GM12875 (cell line): ENCODE measurements at regions not wholly inside any gene's neighbourhood (a gene's known extent, or its start where the extent isn't known, plus 50 kb on each side); places are given as distances from the start of the nearest gene placed in this dataset.

Source experiments
- H3K4me3 ChIP-seq: one replicate; pipeline ENCODE4 v1.5.1; 2011; ENCODE audit warnings: low read depth, low read length, control low read depth
- CTCF ChIP-seq: IDR thresholded peaks from 2 replicates; pipeline ENCODE4 v1.5.1; 2011; ENCODE audit warnings: low read depth, mild to moderate bottlenecking, control low read depth, inconsistent platforms, low read length, moderate library complexity, borderline replicate concordance; ENCODE audit not compliant: insufficient read depth

DNA sequence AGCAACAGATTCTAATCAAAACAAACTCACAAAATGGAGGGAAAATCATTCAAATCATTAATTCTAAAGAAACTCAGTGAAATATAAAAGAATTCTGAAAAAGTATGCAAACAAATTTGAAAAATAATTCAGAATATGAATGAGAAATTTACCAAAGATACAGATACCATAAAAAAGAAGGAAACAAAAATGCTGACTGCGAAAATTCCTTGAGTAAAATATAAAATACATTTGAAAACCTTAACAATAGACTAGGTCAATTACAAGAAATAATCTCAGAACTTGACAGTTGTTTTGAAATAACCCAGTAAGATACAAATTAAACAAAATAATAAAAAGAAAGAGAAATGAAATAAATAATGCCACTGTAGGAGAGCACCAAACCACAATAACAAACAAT is 1289.0 kb downstream of the SLITRK1 start:
- no peak overlapping the region for H3K4me3 ChIP-seq
- TF ChIP-seq CTCF, result no peak

DNA sequence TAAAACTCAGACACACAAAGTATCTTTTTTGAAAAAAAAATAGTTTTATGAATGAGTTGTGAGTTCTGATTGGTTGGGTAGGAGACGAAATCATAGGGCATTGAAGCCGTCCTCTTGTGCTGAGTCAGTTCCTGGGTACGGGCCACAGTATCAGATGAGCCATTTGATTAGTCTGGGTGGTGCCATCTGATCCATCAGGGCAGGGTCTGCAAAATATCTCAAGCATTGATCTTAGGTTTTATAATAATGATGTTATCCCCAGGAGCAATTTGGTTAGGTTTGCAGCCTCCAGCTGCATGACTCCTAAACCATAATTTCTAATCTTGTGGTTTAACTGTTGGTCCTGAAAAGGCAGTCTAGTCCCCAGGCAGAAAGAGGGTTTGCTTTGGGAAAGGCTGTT is 1310.6 kb downstream of the SLITRK1 start:
- H3K4me3 ChIP-seq, result no peak overlapping the region
- TF ChIP-seq CTCF, result no peak

DNA sequence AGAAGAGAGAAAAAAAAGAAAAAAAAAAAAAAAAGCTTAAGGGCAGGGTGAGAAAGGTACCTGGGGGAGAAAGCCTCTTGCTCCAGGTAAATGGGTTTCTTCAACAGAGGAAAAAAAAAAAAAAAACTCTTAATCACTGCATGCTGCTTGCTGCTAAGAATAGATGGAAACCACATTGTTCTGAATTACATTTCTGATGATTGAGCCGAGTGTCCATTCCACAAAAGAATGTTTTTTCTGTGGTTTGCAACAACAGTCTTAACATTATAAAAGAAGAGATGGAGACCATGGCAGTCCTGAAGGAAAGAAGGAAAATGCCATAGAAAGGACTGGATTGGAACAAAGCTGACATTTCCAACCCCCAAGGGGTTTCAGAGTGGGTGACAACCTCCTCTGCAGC is 1312.7 kb downstream of the SLITRK1 start:
- no peak overlapping the region for H3K4me3 ChIP-seq
- TF ChIP-seq CTCF, result no peak

DNA sequence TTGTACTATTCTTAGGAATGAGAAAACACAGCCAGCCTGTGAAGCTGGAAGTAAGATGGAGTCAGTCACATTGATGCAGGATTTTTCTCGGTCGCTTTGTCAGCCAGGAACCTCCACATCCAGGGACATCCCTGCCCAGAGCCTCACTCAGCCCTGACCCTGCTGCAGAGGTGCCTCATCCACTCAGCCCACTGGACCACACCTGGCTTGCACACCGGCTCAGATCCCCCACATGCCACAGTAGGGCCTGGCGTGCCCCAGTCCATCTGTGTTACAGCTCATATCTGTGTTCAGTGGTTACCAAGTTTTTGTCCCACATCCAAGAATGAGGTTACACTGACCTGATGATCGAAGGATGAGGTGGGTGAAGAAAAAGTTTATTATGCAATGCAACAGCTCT is 1315.4 kb downstream of the SLITRK1 start:
- no peak overlapping the region for H3K4me3 ChIP-seq
- no peak for TF ChIP-seq CTCF

GRCh38 chr13:82565201-82565600 is 1317.1 kb downstream of the SLITRK1 start:
- H3K4me3 ChIP-seq, result no peak overlapping the region
- TF ChIP-seq CTCF, result no peak

DNA sequence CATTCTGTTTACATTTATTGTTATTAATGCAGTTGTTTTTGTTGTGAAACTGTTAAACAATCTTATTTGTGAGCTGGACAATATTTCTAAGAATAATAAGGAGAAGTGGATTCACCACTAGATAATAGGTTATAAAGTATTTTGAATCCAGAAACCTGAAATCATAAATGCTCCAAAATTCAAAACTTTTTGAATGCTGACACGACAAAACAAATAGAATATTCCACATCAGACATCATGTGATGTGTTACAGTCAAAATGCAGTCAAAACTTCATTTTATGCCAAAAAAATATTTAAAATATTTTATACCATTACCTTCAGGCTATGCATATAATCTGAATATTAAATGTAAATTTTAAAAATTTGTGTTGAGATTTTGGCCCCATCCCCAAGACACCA is 1321.4 kb downstream of the SLITRK1 start:
- TF ChIP-seq CTCF, result no peak
- H3K4me3 ChIP-seq, result no peak overlapping the region

DNA sequence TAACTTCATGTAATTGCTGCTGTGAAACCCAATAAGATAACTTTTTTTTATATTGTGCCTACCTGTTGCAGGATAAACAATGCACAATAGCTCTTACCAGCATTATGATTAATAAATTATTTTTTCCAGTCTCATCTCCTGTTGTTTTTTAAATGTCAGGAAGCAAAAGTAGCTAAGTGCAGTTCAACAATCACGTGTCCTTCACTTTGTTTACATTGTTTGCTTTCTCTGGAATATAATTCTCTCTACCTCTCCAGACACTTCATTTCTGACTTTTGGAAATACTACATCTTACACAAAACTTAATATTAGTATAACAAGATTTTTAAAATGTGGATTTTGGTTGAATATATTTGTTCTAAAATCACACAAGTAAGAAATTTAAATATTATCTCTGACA is 1359.4 kb downstream of the SLITRK1 start:
- H3K4me3 ChIP-seq, result no peak overlapping the region
- TF ChIP-seq CTCF, result no peak
